NCI-H1105 treated with DMSO at 0.1 percent for 48 hours (cell line): ENCODE measurements at regions not wholly inside any gene's neighbourhood (a gene's known extent, or its start where the extent isn't known, plus 50 kb on each side); places are given as distances from the start of the nearest gene placed in this dataset.
"Not testable (repeated sequence)": the region's sequence is repeated elsewhere in the genome, so short reads cannot be mapped to it uniquely, and the experiment has no call there.

Experiments used
- DNase-seq: peaks from one replicate; lab custom pipeline; 2025; lab: John Stamatoyannopoulos, UW

DNA sequence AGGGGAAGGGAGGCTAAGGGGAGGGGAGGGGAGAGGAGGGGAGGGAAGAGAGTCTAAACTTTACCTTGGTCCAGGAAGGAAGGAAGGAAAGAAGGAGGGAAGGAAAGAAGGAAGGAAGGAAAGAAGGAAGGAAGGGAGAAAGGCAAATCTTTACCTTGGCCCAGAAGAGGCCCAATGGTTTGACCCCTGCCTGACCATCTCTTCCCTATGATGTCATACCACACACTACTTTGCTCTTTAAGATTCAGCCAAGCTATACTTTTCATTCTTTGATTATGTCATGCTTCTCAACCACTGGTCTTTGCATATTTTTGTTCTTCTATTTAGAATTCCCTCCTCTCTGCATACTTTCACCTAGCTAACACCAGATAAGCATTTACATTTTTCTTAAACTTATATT lies 1077.5 kb downstream of the PCDH9 start:
- DNase-seq: no peak

DNA sequence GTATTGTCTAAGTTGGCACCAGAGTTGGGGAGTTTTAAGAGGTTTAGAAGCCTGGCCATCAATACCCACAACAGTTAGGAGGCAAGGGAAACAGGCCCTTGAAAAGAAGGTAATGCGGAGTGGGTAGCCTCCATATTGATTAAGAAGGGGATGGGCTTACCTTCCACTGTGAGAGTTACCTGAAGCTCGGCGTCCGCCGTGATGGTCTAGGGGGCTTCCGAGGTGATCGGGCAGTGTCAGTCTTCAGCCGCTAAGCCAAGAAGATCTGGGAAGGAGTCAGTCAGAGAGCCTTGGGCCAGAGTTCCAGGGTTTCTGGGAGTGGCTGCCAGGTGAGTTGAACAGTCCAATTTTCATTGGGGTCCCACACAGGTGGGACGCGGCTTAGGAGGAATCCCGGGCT lies 1085.8 kb downstream of the PCDH9 start:
- DNase-seq: not testable (repeated sequence)

DNA sequence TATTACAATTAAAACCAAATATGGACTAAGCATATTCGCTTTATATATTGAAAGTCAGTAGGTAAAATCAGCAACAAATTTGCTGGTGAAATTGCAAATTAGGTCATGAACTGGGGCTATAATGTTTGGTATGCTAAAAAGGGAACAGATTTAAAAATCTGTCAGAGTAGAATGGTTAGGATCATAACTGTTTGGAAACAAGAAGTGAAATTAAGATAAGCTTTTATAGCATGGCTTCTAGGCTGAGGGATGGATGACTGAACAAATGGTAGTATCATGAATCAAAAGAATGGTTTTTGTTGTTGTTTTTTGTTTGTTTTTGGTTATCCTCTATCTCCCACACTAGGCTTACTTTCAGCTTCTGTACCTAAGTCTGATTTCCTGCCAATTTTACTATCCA lies 1090.4 kb downstream of the PCDH9 start:
- no peak for DNase-seq

DNA sequence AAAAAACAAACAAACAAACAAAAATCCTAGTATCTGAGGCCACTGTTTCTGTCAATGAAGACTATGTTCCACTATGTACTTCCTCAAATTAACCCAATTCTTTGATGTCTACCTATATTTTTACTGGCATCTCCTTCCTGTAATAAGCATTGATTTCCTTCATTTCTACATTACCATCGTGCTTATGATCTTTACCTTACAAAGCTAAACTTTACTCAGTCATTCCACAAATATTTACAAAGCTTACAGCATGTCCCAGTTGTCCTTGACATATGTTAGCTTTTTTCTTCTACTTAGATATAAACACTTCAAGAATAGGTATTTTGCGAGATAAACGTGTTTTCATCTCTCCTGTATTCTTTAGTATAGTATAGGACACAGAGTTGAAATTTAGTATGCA lies 1090.9 kb downstream of the PCDH9 start:
- DNase-seq: no peak

DNA sequence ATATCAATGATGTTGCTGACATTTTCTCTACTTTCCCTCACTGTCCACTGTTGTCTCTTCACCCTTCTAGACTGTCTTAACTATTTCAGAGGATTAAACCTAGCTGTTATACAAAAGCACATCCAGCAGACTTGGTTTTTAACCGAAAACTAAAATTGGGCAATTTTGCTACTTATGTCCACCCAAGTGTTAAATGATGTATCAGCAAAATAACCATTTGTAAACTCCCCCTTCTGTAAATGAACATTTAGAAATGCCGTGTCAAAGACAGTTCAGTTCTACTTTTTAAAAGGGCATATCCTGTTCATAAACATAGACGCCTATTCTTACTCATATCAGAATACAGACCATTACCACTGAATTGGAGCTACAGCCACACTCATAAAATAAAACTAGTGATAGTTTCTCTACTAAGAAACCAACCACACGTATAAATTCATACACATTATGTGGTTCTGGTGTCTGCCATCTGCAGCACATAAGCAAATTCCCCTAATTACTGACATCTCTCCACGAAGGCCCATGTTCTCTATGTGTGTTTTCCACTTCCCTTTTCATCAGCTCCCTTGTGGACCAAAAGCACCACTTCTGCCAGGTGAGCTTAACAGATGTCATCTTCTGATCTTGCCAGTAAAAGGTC lies 1091.8 kb downstream of the PCDH9 start:
- DNase-seq: no peak

DNA sequence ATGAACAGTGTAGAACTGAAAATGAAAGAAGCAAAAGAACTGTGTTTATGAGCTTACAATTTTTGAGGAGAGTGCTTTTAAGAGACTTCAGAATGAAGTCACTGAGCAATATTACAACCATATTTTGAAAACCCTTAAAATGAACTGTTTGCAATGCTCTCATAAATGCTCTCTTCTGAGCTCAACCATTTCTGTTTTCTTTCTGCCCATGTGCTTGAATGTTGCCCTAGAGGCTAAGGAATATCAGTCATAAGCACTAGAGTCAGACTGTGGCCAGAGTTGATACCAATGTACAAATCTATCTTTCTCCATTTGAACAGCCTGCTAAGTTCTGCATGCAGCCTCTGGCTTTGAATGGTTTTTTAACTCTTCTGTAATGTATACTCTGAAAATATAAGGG lies 1092.8 kb downstream of the PCDH9 start:
- no peak for DNase-seq

DNA sequence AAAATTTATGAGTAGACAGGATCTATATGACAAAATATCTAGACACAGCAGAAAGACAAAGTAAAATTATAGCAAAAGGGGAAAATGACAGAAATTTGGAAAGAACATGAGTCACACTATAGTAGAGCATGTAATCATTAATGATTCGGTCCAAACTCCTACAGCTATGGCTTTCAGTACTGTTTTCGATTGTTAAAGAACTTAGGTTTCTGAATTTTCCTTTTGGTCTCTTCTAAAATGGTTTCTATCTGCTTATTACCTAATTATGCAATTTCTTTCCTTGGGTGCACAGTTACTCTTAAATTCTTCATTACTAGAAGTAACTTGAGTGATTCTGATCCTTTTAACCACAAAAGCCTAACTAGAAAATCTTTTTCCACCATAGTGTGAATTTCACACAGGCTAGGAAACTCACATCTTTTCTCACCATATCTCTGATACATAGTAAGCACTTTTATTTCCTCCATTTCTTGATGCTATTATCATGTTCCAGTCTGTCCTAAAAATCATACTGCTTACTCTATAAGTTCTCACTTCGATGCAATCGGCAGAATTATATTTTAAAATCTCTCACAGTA lies 1101.4 kb downstream of the PCDH9 start:
- DNase-seq: no peak

DNA sequence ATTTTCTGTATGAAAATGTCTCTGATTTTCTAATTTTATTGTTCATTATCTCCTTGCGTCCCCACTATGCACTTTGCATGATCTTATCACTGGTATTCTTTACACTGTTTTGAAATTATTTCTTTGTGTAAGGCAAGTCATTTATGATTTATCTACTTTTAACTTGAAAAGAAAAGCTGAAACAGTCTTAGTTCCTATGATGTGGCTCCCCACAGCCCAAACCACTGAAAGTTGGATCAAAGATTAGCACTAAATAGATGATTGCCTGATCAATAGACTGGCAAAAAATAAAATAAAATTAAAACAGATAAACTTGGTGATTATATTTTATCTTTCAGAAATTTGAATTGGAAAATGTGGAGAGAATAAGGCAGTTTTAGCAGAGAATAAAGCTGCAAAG lies 1101.9 kb downstream of the PCDH9 start:
- DNase-seq: no peak

DNA sequence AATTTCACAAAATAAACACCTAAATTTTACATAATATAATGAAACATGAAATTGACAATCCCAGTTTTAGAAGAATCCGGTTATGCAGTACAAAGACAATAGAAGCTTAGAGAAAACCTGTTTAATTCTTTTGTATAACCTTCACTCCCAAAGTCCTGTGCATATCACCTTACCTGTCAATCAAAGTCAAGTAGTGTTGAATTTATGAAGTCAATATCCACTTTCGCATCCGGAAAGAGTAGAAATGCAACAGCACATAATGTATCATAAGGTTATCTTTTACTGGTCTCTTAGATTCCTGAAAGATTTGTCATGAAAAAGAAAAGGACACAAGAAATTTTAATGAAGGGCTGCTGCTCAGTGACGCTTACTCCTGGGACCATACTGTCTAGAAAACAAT lies 1112.6 kb downstream of the PCDH9 start:
- DNase-seq: no peak

DNA sequence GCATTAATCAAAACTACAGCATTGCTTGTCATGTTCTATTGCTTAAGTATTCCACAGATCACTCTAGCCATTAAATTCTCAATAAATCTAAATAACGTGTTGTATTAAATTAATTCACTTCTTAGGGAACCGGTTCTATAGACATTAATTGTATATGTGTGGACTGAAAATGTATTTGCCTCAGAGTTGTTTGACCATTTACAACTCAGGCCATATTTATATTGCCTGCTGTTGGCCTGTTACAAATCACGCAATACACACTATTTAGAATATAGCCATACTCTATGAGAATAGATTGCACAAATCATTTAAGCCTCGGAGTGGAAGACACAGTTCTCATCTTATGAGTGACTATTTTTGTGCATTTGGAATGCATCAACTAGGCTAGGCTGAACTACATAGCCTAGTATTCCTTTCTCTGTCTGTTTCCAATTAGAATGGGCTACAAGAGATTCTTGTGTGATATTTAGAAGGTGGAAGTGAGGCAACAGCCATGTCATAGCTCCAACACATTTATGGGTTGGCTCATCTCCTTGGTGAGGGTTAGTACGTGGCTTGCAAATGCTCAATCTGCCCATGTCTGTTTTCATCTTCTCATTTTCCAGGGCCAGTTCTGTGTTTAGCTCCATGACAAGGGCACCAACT lies 1116.1 kb downstream of the PCDH9 start:
- DNase-seq: no peak

DNA sequence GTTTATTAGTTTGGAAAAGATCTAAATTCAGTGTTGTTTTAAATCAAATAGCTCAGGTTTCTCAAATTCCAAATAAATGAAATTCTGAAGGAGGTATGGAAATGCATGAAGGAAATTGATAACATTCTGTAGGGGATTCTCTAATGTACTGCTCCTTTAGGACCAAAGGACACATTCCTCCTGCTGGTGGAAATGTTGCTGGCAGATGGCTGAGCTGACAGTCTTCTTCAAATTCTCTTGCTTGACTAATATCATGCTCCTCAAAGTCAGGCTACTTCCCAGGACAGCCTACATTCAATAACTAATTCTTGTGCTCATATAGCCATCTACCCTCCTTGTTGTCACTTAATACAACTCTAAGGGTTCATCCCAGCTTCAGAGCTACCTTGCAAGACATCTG lies 1118.5 kb downstream of the PCDH9 start:
- no peak for DNase-seq

DNA sequence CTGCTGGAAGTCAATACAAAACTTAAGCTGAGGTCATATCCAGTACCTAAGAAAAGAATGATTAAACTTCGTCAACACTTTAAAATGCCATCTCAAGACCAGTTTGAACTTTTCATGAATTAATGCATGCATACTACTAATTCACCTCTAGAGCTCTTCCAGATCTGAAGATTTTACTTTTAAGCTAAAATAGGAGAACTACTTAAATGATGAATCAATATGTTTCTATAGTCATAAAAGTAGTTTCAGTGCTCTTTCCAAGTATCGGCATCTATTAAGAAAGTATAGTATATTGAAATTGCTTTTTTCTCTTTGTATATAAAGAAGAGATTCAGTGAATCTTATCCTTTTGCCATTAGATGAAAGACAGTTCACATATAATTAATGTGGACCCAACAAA lies 1123.9 kb downstream of the PCDH9 start:
- no peak for DNase-seq

DNA sequence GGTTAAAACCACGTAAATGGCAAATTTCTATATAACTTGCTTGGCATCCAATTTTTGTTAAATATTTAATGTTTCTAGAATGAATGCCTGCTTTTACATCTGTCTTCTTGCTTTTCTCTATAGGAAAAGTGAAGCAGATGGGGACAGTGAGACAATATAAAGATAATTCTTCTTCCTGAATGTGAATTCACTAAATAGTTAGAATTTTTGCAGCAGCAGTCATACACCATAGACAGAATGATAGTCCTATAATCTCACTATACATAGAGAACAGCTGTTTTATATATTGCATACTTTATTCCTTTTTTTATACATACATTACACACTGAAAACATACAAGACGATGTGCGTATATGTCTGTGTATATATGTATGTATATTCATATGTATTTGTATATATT lies 1127.3 kb downstream of the PCDH9 start:
- DNase-seq: no peak

DNA sequence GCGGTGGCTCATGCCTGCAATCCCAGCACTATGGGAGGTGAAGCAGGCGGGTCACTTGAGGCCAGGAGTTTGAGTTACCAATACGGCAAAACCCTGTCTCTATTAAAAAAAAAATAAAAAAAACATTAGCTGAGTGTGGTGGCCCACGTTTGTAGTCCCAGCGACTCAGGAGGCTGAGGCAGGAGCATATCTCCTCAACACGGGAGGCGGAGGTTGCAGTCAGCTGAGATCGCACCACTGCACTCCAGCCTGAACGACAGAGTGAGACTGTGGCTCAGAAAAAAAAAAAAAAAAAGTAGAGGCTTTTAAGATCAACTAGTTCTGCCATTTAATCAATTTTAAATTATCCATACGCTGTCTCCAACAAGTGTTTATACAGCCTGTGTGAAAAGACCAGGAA lies 1130.3 kb downstream of the PCDH9 start:
- DNase-seq: no peak

DNA sequence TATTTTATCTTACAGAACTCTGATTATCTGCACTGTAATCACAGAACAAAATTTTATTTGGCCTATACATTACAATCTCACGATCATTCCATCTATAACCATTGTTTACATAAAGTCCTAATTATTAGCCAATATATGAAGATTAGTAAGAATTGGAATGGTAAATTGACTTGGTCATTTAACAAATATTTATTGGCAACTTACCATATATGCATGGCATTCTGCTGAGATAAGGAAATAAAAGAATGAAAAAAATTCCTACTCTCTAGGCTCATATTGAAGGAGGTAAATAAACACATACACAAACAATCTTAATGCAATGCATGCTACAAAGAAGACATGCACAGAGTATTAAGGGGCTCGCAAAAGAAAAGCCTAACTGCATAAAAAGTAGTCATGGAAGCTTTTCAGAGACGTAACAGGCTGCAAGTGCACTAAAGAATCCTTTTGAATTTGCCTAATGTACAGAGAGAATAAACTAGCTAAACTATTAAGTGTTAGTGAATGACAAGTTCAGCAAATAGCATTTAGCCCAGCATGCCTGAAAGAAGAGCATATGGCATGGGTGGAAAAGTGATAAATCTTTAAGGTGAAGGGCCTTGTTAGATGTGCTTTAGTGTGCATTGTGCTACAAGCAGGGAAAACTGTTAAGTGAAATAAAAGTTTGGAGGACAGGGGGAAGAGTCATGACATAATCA lies 1131.1 kb downstream of the PCDH9 start:
- no peak for DNase-seq

DNA sequence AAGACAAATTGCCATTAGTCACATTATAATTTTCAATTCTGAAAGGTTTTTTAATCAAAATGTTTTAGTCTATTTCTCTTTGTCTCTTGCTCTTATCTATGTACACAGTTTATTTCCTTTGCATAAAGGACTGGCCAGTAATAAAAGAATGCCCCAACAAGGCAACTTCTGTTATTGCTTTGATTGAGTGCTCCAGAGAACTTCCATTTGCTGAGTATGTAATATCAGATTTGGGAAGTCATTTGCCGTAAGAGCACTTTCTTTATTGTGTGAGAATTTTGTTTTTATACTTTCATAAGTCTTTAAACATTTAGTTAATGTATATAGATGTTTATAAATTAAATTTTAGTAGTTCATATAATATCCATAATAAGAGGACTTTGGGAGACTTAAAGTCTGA lies 1140.4 kb downstream of the PCDH9 start:
- DNase-seq: no peak

DNA sequence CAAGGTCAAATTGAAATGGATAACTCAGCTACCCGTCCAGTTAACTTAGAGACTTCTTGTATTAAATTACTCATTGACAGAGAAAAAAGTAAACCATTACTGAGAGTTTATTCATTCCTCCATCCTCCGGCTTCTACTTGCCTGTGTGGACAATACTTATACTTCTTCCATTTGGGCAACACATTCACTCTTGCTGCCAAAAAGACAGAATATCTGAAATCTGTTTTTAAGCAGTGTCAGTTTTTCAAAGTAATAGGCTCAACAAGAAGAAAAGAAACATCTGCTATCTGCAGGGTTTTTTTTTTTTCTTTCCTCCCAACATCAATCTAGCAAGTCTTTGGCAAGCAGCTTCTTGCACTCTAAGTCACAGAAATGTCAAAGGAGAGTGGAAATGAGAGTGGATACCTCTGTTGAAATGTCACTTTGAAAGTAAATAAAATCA lies 1142.8 kb downstream of the PCDH9 start:
- DNase-seq: no peak

DNA sequence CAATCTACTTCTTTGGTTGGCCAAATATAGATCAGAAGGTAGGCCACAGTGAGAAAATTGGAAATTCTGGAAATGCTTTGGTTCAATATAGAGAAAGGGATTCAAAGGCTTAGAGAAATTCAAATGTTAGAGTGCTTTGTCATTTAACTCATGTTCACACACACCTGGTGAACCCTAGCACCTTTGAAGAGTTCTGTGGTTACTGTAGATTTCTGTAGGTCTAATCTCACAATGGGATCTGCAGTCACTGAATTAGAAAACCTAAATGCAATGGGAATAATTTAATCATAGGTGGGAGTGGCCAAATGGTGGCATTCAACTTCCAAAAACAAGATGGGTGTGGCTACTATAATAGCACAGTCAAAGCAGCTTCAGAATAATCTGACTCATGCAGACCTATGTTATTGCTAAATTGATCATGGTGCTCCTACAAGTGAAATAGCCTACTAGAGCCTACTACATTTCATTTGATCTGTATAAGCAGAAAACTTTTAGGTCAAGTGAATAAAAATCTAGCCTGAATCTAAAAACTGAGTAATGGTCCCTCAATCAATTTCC lies 1152.9 kb downstream of the PCDH9 start:
- DNase-seq: no peak

DNA sequence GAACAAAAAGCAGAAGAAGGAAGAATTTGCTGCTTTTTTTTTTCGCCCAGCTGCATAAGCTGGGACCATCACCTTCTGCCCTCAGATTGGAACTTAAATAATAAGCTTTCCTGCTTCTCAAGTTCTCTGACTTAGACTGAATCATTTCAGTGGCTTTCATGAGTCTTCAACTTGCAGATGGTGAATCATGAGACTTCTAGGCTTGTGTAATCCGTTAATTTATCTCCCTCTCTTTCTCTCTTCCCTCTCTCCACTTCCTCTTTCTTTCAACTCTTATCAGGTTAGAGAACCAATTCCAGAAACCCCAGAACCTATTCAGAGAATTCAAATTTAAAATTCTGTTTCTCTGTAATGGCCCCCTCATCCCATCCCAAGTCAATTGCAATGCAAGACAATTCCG lies 1153.7 kb downstream of the PCDH9 start:
- no peak for DNase-seq

DNA sequence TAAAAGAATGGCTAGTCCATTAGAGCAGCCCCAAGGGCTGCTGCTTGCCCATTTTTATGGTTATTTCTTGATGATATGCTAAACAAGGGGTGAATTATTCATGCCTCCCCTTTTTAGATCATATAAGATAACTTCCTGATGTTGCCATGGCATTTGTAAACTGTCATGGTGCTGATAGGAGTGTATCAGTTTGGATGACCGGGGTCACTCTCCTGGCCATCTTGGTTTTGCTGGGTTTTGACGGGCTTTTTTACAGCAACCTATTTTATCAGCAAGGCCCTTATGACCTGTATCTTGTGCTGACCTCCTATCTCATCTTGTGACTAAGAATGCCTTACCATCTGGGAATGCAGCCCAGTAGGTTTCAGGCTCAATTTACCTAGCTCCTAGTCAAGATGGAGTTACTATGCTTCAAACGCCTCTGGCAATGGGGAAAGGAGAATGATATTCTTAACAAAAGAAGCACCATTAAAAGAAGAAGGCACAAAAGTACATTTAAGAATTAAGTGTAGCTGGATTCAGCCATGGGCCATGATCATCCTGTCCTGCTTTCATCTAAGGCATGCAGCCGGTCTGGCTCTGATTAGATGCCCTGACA lies 1156.0 kb downstream of the PCDH9 start:
- DNase-seq: no peak

DNA sequence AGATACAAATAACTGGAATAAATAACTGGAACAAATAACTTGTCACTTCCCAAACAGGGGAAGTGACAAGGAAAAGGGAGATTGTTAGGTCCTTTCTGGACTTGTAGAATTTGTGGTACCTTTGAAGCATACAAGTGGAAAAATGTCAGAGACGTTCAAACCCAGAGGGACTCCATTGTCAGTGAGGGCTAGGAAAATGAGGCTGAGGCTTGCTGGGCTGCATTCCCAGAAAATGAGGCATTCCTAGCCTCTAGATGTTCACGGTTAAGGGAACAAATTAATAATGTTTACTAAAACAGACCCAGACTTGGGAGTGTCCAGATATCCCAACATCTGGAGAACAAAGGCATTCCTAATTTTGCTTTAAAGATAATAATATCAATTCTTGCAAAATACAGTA lies 1158.0 kb downstream of the PCDH9 start:
- DNase-seq: not testable (repeated sequence)

DNA sequence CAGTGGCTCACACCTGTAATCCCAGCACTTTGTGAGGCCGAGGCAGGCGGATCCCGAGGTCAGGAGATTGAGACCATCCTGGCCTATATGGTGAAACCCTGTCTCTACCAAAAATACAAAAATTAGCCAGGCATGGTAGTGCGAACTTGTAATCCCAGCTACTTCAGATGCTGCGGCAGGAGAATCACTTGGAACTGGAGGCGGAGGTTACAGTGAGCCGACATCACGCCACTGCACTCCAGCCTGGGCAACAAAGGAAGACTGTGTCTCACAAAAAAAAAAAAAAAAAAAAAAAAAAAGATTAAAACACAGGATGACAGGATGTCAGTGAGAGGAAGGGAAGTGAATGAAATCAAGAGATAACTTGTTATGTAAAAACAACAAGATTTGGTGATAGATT lies 1158.5 kb downstream of the PCDH9 start:
- DNase-seq: no peak
